DMS53 treated with DMSO at 0.1 percent for 48 hours (cell line): ENCODE measurements at regions not wholly inside any gene's neighbourhood (a gene's known extent, or its start where the extent isn't known, plus 50 kb on each side); places are given as distances from the start of the nearest gene placed in this dataset.

ENCODE experiments used
- DNase-seq: peaks from one replicate; lab custom pipeline; 2025; ENCODE audit not compliant: unreplicated experiment; lab: John Stamatoyannopoulos, UW

- no peak for DNase-seq
These were observed 239.3 kb upstream of the PAPPA start for GRCh38 chr9:115914291-115914690.

- DNase-seq = no peak
These were observed 232.3 kb upstream of the PAPPA start for GRCh38 chr9:115921301-115921700.

- no peak for DNase-seq
These were observed 231.1 kb upstream of the PAPPA start for GRCh38 chr9:115922444-115922843.

GRCh38 chr9:115923410-115923809 is 230.2 kb upstream of the PAPPA start:
- no peak for DNase-seq

GRCh38 chr9:115923903-115924668 is 229.5 kb upstream of the PAPPA start:
- DNase-seq = no peak

GRCh38 chr9:115924669-115924987 is 229.0 kb upstream of the PAPPA start:
- DNase-seq = no peak

- no peak for DNase-seq
These were observed 228.2 kb upstream of the PAPPA start for GRCh38 chr9:115925424-115925823.

GRCh38 chr9:115930472-115930871 is 223.1 kb upstream of the PAPPA start:
- DNase-seq = no peak

- DNase-seq = no peak
These were observed 215.1 kb upstream of the PAPPA start for GRCh38 chr9:115938479-115938878.

GRCh38 chr9:115939065-115939765 is 214.4 kb upstream of the PAPPA start:
- DNase-seq = no peak

- no peak for DNase-seq
These were observed 211.9 kb upstream of the PAPPA start for GRCh38 chr9:115941561-115942315.

- no peak for DNase-seq
These were observed 210.0 kb upstream of the PAPPA start for GRCh38 chr9:115943431-115944165.

GRCh38 chr9:115944166-115944948 is 209.2 kb upstream of the PAPPA start:
- DNase-seq = no peak

GRCh38 chr9:115945009-115945431 is 208.6 kb upstream of the PAPPA start:
- DNase-seq = no peak

GRCh38 chr9:115946530-115946929 is 207.1 kb upstream of the PAPPA start:
- DNase-seq = peak; percentile 53

GRCh38 chr9:115951977-115952376 is 201.6 kb upstream of the PAPPA start:
- DNase-seq = no peak

GRCh38 chr9:115952430-115953292 is 200.9 kb upstream of the PAPPA start:
- no peak for DNase-seq

- DNase-seq = no peak
These were observed 197.2 kb upstream of the PAPPA start for GRCh38 chr9:115956371-115956770.

- no peak for DNase-seq
These were observed 196.0 kb upstream of the PAPPA start for GRCh38 chr9:115957585-115957984.
